Adrenal gland (tissue), 5 donors: ENCODE measurements at regions not wholly inside any gene's neighbourhood (a gene's known extent, or its start where the extent isn't known, plus 50 kb on each side); places are given as distances from the start of the nearest gene placed in this dataset.

Experiments used
- POLR2A ChIP-seq, 2 donors: fragments of 450-650 bp; IDR thresholded peaks; one replicate each; pipeline ENCODE4 v1.6.1; 2017; ENCODE audit warnings: antibody characterized with exemption in 2 of 2, mild to moderate bottlenecking in 2 of 2, moderate library complexity in 1 of 2
- TF ChIP-seq, protein P1 (sequence below), 6 experiments: fragments of 450-650 bp in 4 of 6; fragments of 200-600 bp in 2 of 6; sonication (generic) in 1 of 6; IDR thresholded peaks; 1 replicate in 5 of 6; 2 replicates in 1 of 6; pipeline versions ENCODE4 v1.5.1 to v1.8.0; 2016 to 2021; ENCODE audit warnings: antibody characterized with exemption in 6 of 6, mild to moderate bottlenecking in 2 of 6, moderate library complexity in 1 of 6
- donor health status: DM: no; HTN: no; CAD: no.

DNA sequence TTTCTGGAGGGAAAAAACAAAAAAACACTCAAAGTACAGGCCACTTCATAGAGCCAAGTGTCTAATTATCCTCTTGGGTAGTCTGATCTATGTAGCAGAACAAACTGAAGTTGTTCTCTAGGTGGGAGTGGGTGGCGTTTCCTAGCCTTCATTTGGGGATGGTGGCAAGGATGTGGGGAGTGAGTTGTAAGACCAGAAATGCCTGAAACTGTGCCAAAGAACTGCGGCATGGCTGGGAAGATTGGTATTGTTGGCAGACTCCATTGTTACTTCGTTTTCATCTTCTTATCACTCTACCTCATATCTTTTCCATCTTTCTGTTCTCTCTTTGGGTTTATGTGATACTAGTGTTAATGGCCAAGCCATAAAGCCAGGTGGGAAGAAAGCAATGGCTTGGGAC, 177.3 kb upstream of the DDHD1 start:
- TF ChIP-seq, protein P1, sequence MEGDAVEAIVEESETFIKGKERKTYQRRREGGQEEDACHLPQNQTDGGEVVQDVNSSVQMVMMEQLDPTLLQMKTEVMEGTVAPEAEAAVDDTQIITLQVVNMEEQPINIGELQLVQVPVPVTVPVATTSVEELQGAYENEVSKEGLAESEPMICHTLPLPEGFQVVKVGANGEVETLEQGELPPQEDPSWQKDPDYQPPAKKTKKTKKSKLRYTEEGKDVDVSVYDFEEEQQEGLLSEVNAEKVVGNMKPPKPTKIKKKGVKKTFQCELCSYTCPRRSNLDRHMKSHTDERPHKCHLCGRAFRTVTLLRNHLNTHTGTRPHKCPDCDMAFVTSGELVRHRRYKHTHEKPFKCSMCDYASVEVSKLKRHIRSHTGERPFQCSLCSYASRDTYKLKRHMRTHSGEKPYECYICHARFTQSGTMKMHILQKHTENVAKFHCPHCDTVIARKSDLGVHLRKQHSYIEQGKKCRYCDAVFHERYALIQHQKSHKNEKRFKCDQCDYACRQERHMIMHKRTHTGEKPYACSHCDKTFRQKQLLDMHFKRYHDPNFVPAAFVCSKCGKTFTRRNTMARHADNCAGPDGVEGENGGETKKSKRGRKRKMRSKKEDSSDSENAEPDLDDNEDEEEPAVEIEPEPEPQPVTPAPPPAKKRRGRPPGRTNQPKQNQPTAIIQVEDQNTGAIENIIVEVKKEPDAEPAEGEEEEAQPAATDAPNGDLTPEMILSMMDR (IDR thresholded peaks at IDR 0.05), result no peak
- no peak for TF ChIP-seq POLR2A (IDR thresholded peaks at IDR 0.05)
